GM12878 (cell line): ENCODE measurements at regions not wholly inside any gene's neighbourhood (a gene's known extent, or its start where the extent isn't known, plus 50 kb on each side); places are given as distances from the start of the nearest gene placed in this dataset.
"Not testable (repeated sequence)": the region's sequence is repeated elsewhere in the genome, so short reads cannot be mapped to it uniquely, and the experiment has no call there.

ENCODE experiments used
- TF ChIP-seq, protein P1 (sequence below), 3 experiments: IDR thresholded peaks in 2 of 3; conservative IDR thresholded peaks in 1 of 3; 2 replicates each; pipeline ENCODE4 v1.5.1; 2011; ENCODE audit warnings: low read depth in 3 of 3, low read length in 3 of 3, mild to moderate bottlenecking in 3 of 3, control low read depth in 2 of 3, moderate library complexity in 2 of 3, inconsistent platforms in 1 of 3, mixed read lengths in 1 of 3; ENCODE audit not compliant: control insufficient read depth in 2 of 3, insufficient read depth in 1 of 3; ENCODE audit errors: extremely low read depth in 1 of 3
- TF ChIP-seq, protein P2 (sequence below): IDR thresholded peaks from 2 replicates; pipeline ENCODE4 v1.6.1; 2011; ENCODE audit warnings: low read depth, mild to moderate bottlenecking, low read length, moderate library complexity, borderline replicate concordance; ENCODE audit errors: extremely low read depth

- TF ChIP-seq, protein P1, sequence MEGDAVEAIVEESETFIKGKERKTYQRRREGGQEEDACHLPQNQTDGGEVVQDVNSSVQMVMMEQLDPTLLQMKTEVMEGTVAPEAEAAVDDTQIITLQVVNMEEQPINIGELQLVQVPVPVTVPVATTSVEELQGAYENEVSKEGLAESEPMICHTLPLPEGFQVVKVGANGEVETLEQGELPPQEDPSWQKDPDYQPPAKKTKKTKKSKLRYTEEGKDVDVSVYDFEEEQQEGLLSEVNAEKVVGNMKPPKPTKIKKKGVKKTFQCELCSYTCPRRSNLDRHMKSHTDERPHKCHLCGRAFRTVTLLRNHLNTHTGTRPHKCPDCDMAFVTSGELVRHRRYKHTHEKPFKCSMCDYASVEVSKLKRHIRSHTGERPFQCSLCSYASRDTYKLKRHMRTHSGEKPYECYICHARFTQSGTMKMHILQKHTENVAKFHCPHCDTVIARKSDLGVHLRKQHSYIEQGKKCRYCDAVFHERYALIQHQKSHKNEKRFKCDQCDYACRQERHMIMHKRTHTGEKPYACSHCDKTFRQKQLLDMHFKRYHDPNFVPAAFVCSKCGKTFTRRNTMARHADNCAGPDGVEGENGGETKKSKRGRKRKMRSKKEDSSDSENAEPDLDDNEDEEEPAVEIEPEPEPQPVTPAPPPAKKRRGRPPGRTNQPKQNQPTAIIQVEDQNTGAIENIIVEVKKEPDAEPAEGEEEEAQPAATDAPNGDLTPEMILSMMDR (IDR thresholded peaks at IDR 0.05 in 2 of 3, conservative IDR thresholded peaks at IDR 0.05 in 1 of 3; ENCODE audit: control insufficient read depth in 2 of 3, extremely low read depth in 1 of 3, insufficient read depth in 1 of 3, low read depth in 3 of 3, low read length in 3 of 3): not testable (repeated sequence)
- TF ChIP-seq, protein P2, sequence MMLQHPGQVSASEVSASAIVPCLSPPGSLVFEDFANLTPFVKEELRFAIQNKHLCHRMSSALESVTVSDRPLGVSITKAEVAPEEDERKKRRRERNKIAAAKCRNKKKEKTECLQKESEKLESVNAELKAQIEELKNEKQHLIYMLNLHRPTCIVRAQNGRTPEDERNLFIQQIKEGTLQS: not testable (repeated sequence)
These were observed 109.7 kb upstream of the NEDD4L start for GRCh38 chr18:57934375-57934774.
